ENCODE measurements at regions not wholly inside any gene's neighbourhood (a gene's known extent, or its start where the extent isn't known, plus 50 kb on each side); places are given as distances from the start of the nearest gene placed in this dataset.

- no peak for DNase-seq (ENCODE audit: low read depth, low spot score)
These were observed 89.1 kb upstream of the CFAP20DC start for GRCh38 chr3:59138966-59139365.

- DNase-seq (ENCODE audit: low read depth, low spot score) = no peak
These were observed 87.6 kb upstream of the CFAP20DC start for GRCh38 chr3:59137415-59137814.

DNA sequence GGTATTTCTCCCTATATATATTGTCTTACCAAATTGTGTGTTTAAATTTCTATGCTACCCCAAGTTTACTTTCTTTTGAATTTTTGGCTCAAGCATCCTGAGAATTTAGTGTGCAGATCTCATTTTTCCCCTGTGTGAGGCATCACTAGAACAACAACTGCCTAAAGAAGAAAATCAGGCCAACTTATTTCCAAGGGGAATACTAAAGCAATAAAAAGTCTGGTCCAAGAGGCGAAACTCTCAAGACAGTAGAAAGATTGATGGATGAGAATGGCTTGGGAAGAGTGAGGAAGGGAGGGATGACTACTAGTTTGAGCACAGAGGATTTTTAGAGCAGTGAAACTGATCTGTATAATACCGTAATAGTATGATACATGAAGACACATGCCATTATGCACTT is 86.3 kb upstream of the CFAP20DC start:
- DNase-seq (ENCODE audit: low read depth, low spot score) = no peak

DNA sequence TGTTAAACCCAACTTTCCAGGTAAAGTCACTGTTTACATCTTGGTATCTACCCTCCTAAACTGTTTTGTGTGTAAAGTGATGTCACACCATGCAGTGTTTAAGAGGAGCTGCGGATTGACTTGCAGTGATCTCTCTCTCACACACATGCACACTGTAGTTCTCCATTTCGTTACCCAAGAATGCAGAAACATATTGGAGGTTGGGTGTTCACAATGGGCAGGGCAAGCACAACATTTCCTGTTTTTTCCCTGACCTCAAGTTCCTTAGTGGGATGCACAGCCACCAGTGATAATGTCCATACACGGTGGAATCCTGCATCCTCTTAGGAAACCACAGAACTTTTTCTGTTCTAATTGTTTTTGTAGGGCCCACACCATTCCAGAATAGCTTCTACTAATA is 85.3 kb upstream of the CFAP20DC start:
- DNase-seq (ENCODE audit: low read depth, low spot score) = no peak

DNA sequence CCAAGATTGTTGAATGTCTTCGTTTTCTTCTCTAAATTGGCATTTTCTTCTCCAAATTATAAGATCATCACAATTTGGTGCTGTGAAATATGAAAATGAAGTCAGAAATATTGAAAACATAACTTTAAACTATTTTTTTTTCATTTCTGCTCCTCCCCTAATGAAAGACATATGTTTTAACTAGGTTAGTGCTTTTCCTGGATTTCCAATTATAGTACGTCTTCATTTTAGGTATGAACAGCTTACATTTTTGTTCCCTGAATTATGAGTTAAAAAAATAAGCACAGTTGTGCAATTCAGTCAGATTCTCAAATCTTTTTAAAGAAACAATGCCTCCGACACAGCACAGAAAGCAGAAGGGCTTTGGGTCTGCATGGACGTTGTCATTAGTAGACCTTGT is 83.5 kb upstream of the CFAP20DC start:
- DNase-seq (ENCODE audit: low read depth, low spot score) = no peak

DNA sequence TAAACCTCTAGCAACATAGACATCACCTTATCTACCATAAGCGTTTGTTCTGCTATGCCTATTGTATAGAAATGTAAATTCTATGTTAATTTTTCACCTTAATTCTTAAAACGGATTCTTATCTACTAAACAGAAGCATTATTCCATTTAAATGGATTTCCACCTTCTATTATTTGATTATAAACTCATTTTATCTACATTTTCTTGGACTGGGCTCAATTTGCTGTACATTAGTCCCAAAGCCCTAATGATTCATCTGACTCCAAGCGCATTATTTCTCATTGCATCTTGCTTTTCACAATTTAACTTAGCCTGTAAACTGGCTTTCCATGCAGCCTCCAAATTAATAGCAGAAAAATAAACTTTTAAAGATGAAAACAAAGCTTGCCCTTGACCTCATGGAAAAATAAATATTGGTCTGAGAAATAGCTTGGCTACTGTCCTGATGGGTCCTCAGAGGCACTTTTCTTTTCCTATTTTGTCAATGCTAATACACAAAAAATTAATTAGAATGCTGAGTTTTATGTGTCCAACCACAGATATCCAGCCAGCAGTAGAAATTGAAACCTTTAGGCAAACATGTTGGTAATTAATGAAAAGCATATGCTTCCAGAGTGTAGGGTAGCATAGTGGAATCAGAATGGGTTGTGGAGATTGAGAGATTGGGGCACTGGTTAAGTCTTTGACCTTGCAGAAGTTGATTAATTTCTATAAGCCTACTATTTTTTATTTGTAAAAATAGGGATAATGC is 81.4 kb upstream of the CFAP20DC start:
- no peak for DNase-seq (ENCODE audit: low read depth, low spot score)

DNA sequence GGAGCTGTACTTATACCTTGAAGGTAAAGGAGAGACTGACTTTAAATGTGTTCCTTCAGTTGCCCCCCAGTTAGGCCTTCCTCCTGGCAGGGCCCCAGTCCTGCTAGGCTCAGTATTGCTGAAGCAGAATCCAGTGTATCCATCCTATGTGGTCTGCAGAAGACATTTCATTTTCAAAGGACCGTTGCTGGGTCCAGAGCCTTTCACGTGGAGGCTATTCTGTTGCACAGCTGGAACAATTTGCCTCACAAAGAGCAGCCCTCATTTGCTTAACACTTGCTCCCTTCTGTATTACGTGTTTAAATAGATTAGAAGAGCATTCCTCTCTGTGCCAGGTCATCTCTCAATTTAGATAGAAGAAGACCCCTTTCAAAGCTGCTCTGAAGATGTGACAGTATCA is 78.9 kb upstream of the CFAP20DC start:
- DNase-seq (ENCODE audit: low read depth, low spot score) = no peak

DNA sequence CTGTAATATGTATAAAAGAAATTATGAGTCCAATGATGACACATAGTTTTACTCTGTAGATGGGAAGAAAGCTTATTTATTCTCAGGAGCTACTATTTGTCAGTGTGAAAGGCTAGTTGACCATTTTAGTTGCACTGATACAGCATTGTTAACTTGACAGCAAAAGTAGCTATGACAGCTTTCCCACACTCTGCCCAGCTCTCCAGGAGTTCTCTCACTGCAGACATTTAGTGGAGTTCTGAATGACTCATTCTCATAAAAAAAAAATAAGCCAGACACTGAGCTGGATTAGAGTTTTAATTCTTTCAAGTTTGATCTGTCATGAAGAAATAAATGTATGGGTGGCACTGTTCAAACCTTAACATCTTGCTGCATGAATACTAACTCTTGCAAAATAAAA is 77.2 kb upstream of the CFAP20DC start:
- DNase-seq (ENCODE audit: low read depth, low spot score) = no peak

DNA sequence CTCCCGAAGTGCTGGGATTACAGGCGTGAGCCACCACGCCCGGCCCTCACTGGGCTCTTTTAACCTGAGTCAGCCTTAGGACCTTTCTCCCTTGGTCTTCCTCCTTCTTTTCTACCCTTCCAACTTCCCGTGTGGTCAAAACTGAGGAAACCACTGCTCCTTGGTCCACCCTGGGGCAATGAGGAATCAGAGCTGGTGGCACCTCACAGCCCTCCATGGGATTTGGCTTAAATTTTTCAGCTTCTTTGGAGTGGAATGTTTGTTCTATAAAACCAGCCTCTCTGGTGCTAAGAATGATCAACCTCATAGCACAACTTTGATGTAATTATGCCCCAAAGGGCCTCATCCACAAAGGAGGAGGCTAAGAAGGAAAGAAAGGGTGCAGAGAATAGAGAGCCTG is 76.6 kb upstream of the CFAP20DC start:
- no peak for DNase-seq (ENCODE audit: low read depth, low spot score)

GRCh38 chr3:59121346-59122144 is 71.7 kb upstream of the CFAP20DC start:
- DNase-seq (ENCODE audit: low read depth, low spot score) = no peak

DNA sequence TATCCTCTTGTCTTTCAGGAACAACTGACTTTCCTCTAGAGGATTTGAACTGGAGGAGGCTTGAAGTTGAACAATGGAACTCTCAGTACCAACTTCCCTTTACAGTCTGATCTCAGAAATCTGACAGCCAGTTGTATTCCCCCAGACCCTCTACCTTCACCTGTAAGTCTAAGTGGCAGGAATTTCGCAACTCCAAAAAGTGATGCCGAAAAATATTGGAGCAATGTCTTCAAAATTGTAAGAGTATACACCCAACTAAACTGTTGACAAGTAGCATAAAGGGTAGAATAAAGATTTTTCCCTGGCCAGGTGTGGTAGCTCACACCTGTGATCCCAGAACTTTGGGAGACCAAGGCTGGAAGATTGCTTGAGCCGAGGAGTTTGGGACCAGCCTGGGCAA is 69.1 kb upstream of the CFAP20DC start:
- DNase-seq (ENCODE audit: low read depth, low spot score) = no peak

- no peak for DNase-seq (ENCODE audit: low read depth, low spot score)
These were observed 67.6 kb upstream of the CFAP20DC start for GRCh38 chr3:59117396-59117795.

- DNase-seq (ENCODE audit: low read depth, low spot score) = no peak
These were observed 66.4 kb upstream of the CFAP20DC start for GRCh38 chr3:59116233-59116537.

DNA sequence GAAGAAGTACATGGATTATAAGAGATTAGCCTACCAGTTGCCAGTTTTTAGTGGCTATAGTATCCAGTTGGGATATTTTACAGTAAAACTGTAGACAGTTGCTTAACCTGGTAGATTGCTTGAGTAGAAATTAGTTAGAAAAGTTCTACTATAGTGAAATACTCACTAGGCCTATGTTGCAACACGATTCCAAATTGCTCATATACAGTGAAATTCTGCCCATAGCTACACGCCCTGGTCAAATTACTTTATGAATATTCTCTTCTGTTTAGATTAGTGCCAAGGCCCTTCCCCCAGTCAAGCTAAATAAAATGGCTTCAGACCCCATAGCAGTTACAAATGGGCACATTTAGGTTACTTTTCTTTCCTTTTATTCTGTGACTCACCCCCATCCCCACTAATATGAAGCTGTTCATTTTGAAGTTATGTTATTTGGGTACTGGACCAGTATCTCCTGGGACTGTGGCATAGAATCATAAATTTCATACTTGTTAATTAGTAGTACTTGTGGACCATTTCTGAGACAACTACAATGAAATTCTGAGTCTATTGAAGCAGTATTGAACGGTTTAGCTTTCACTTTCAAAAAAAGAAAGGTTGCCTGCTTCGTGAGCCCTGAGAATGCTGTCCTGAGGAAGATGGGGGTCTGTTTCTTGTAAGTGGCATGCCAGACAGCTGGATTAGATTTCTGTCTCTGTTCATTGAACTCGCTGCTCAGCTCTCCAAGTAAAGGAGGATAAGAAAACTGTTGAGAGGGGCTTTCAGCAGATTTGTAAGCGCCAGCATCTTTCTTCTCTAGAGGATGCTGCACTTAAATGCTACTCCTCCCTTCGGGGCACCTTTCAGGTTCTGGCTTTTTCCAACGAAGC is 65.8 kb upstream of the CFAP20DC start:
- no peak for DNase-seq (ENCODE audit: low read depth, low spot score)

DNA sequence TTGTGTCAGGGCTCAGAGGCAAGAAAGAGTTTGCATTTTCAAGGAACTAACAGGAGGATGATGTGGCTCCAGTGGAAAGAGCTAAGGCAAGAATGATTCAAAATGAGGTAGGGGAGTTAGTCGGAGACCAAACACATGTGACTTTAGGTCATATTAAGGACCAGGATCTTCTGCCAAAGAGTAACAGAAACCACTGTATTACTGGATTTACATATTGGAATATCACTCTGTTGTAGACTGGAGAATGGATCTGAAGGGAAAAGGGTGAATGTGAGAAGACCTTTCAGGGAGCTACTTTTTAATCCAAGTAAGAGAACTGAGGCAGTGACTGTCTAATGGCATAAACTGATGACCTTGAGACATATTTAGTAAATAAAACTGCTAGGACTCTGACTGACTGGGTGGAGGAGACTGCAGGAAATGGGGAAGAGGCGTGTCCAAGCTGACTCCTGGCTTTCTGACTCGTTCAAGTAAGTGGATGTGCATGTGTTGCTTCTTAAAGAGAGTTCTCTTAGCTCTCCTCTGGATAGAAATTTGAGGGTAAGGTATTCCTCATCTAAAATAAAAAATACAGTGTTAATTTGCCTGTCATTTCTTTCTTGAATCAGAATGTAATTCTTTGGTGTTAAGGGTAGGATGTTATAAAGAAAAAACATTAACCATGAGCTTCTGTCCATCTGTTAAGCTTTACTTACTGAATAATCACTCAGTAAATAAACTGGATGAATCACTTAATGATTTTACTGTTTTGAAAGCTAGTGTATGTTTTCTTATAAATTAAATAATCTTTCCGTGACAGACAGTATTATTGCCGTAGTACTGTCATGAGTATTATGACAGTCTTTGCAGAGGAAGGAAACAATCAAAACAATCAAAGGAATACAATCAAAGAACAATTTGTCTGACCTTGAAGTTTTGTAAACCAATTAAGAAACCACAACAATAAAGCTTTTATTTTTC is 58.3 kb upstream of the CFAP20DC start:
- DNase-seq (ENCODE audit: low read depth, low spot score) = no peak

DNA sequence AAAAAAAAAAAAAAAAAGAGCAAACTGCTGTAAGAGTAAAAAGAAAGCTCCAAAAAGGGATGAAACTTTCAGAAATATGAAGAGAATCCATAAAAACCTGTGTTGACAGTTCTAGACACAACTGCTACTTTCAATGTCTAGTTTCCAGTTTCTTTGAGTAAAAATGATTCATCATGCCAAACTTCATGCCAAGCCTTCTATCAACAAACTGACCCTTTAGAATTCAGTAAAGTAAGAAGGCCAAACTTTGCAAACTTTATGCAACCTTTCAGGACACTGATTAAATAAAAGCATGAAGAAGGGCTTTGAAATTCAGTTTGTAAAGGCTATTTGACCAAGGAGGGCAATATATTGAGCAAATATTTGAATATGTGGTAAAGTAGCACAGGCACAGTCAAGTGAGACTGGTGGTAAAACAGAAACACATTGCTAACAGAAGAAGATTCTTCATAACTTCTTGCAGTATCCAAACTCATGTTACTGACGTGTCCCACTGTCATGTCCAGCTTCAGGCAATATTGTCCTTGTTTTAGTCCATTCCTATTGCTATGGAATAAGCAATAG is 56.3 kb upstream of the CFAP20DC start:
- DNase-seq (ENCODE audit: low read depth, low spot score) = no peak

DNA sequence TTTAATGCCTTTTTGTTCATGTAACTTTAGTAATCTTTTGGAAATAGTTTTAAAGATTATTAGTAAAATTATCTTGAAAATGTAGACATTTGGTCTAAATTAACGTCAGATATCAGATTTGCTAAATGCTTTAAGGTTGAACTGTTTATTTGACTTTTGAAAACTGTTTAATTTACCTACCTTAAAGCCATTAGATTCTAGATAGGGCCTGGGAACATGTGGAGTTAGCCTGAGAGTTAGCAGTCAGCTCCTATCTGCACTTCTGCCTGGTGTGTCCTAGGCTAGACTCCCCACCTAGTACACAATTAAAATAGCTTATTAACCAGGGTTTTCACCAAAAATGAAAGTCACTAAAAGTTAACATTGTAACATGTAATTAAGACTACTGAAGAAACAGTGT is 53.7 kb upstream of the CFAP20DC start:
- no peak for DNase-seq (ENCODE audit: low read depth, low spot score)

- no peak for DNase-seq (ENCODE audit: low read depth, low spot score)
These were observed 51.5 kb upstream of the CFAP20DC start for GRCh38 chr3:59101231-59101736.
